LNCaP clone FGC (cell line): ENCODE measurements at regions not wholly inside any gene's neighbourhood (a gene's known extent, or its start where the extent isn't known, plus 50 kb on each side); places are given as distances from the start of the nearest gene placed in this dataset.

Experiments
- DNase-seq: peaks from one replicate; pipeline ENCODE4 v3.0.0-alpha.2; 2011; ENCODE audit warnings: low read depth
- H3K4me3 ChIP-seq: 2 replicates; pipeline ENCODE4 v1.5.1; 2011; ENCODE audit warnings: mild to moderate bottlenecking, low read depth, low read length, control low read depth
- TF ChIP-seq, protein P1 (sequence below): IDR thresholded peaks from 2 replicates; pipeline ENCODE4 v1.5.1; 2012; ENCODE audit warnings: mild to moderate bottlenecking; ENCODE audit not compliant: control insufficient read depth, insufficient read depth; ENCODE audit errors: extremely low read depth

DNA sequence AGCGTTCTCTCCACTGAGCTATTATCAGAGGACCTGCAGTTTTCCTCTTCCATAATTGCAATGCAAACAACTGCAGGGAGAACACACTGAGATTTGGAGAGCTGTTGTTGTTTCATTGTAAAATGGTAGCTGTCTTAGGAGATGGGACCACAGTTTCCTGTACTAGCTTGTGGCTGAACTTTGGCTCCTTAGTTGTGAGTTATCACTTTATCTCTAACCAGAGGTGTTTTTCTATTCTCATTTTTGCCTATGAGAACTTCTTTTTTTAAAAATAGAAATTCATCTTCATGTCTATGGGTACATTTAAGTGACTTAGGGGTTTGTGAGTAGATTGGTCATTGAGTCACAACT is 216.5 kb downstream of the SLC38A4 start:
- no peak overlapping the region for H3K4me3 ChIP-seq
- DNase-seq = no peak
- TF ChIP-seq, protein P1, sequence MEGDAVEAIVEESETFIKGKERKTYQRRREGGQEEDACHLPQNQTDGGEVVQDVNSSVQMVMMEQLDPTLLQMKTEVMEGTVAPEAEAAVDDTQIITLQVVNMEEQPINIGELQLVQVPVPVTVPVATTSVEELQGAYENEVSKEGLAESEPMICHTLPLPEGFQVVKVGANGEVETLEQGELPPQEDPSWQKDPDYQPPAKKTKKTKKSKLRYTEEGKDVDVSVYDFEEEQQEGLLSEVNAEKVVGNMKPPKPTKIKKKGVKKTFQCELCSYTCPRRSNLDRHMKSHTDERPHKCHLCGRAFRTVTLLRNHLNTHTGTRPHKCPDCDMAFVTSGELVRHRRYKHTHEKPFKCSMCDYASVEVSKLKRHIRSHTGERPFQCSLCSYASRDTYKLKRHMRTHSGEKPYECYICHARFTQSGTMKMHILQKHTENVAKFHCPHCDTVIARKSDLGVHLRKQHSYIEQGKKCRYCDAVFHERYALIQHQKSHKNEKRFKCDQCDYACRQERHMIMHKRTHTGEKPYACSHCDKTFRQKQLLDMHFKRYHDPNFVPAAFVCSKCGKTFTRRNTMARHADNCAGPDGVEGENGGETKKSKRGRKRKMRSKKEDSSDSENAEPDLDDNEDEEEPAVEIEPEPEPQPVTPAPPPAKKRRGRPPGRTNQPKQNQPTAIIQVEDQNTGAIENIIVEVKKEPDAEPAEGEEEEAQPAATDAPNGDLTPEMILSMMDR = no peak

DNA sequence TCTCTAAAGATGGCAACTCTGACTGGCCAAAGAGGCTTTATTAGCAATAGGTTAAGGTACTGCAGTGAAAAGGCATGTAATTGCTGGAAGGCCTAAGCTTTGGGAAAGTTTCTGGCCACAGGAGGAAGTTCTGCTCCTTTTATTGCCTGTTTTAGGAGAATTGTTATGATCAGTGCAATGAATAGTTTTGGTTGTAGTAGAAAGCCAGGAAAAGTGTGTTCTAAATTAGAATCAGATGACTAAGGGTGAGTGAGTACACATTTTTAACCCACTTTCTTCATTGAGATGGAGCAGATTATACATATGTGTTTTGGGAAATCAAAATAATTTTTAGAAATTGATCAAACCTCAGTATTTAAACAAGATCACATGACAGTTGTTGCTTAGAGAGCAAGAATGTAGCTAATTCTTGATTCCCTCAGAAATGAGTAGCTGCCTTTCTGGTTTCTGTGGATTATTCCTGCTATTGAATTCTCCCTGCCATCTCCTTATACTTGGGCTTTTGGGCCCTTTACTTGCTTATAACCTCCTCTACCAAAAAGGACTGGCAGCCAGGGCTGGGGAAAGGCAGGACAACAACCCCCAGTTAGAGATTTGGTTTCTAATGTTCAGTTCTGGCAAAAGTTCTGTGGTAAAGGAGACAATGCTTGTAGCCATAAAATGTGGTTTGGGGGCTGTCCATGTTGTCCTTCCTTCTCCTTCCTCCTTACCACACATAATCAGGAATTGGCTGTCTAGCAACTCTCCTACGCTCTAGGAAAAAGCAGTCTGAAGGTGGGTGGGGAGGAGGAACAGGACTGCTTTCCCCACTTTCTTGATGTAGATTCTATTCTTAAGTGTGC is 217.1 kb downstream of the SLC38A4 start:
- TF ChIP-seq, protein P1 = no peak
- no peak overlapping the region for H3K4me3 ChIP-seq
- DNase-seq = no peak

DNA sequence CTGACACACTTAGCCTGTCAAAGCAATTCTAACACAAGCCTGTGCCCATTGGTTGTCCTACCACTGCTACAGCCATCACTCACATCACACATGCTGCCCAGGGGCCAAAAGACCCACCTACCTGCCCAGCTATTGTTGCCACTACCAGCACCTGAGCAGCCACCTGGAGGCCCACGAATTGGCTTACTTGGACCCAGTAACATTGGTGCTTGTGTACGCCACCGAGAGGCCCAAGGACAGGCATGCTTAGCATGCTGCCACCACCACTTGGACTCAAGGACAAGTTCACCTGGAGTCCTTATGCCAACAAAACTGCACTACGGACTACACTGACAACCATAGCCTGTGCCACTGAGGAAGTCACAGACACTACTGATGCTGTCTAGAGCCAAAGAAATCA is 221.1 kb downstream of the SLC38A4 start:
- no peak for DNase-seq
- TF ChIP-seq, protein P1 = no peak

DNA sequence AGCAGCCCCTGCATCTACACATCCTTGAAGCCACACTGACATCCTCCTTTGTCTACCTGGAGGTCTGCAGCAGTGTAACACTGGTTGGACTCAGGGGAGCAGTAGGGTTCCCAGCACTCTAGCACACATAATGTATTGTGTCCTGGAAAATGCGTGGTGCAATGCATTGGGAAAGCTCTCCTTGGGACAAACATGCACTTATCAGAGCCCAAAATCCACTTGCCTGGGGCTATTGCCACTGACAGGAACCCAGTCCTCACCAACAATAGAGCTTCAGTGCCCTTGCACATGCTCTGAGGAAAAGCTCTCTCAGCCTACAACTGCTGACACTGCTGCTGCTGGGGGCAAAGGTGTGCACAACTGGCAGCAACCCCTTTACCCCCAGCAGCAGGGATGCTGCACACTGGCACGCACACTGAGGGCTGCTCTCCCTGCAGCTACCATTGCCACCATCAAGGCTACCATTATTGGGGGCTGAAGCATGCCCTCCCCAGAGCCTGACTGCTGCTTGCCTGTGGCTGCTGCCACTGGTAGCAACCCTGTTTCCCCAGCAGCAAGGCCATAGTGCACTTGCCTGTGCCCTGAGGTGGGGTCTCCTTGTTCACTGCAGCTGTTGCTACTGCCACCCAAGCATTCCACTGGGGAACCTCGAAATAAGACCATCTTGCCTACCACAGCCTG is 221.9 kb downstream of the SLC38A4 start:
- no peak overlapping the region for H3K4me3 ChIP-seq
- no peak for DNase-seq

More for the DNA sequence above, 221.1 kb downstream of the SLC38A4 start:
- no peak overlapping the region for H3K4me3 ChIP-seq

DNA sequence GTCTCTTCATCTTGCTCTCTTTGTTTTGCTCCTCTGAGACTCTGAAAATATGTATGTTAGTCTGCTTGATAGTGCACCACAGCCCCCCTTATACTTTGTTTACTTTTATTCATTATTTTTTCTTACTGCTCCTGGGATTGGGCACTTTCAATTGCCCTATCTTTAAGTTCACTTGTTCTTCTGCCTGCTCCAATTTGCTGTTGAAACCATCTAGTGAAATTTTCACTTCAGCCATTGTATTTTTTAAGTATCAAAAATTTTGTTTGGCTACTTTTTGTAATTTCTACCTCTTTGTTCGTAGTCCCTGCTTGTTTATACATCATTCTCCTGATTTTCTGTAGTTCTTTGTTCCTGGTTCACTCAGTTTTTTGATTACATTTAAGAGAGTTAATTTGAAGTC is 223.3 kb downstream of the SLC38A4 start:
- H3K4me3 ChIP-seq = no peak overlapping the region
- DNase-seq = no peak
- TF ChIP-seq, protein P1 = no peak

More for the DNA sequence above, 221.9 kb downstream of the SLC38A4 start:
- TF ChIP-seq, protein P1 = no peak

DNA sequence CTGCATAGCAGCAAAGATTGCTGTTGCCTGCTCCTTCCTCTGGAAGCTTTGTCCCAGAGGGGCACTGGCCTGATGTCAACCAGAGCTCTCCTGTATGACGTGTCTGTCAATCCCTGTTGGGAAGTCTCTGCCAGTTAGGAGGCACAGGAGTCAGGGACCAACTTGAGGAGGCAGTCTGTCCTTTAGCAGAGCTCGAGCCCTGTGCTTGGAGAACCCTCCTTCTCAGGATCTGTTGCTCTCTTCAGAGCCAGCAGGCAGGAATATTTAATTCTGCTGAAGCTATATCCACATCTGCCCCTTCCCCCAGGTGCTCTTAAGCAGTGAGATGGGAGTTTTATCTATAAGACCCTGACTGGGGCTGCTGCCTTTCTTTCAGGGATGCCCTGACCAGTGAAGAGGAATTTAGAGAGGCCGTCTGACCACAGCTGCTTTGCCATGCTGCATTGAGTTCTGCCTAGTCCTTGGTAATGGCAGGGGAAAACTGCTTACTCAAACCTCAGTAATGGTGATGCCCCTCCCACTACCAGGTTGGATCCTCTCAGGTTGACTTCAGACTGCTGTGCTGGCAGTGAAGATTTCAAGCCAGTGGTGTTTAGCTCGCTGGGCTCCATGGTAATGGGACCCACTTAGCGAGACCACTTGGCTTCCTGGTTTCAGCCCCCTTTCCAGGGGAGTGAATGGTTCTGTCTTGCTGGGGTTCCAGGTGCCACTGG is 218.6 kb upstream of the SLC38A2 start:
- H3K4me3 ChIP-seq = no peak overlapping the region
- DNase-seq = no peak
- TF ChIP-seq, protein P1 = no peak
